NCI-H510A treated with DMSO at 0.1 percent for 48 hours (cell line): ENCODE measurements at regions not wholly inside any gene's neighbourhood (a gene's known extent, or its start where the extent isn't known, plus 50 kb on each side); places are given as distances from the start of the nearest gene placed in this dataset.
A peak's percentile ranks its signal among the peaks of the same experiment; 100 is the strongest.
"Not testable (repeated sequence)": the region's sequence is repeated elsewhere in the genome, so short reads cannot be mapped to it uniquely, and the experiment has no call there.

ENCODE experiments used
- DNase-seq: peaks from one replicate; lab custom pipeline; 2025; lab: John Stamatoyannopoulos, UW

DNA sequence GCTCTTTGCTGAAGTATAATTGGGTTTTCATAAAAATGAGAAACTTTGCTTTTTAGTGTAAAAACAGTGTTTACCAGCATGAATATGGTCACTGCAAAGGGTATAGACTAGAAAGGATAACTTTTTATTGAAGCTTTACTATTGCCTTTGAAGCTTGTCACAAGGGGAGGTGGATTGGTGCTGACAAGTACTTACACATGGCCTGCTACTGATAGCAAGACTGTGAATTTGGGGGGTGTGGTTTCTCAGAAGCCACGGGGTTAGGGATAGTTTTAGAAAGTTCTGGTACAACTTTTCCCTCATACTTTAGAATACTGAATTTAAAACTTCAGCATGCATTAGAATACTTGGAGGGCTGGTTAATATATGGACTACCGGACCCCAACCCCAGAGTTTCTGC, 294.1 kb downstream of the SOCS6 start:
- no peak for DNase-seq

- no peak for DNase-seq
Measured at GRCh38 chr18:70578480-70578879, 289.6 kb downstream of the SOCS6 start.

- no peak for DNase-seq
Measured at GRCh38 chr18:70577023-70577420, 288.2 kb downstream of the SOCS6 start.

GRCh38 chr18:70576276-70577022, 287.6 kb downstream of the SOCS6 start:
- DNase-seq: no peak

GRCh38 chr18:70574951-70575350, 286.1 kb downstream of the SOCS6 start:
- not testable (repeated sequence) for DNase-seq

GRCh38 chr18:70569647-70570046, 280.8 kb downstream of the SOCS6 start:
- not testable (repeated sequence) for DNase-seq

DNA sequence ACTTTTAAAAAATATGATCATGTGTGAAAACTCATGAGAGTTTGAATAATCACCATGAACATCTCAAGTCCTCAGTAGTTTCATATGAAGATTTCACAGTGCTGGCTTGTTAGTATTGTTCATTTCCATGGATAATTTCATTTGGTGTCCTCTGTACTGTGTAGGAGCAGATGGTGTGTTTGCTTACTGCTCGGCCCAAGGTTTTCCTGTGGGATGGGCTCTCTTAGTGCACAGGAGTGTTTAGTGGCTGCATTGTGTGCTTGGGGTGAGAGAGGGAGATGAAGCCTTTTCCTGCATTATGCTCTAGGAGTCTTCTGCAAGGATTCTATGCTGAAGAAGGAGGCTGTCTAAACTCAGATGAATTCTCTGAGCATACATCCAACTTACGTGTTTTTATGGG, 270.6 kb downstream of the SOCS6 start:
- DNase-seq: no peak

GRCh38 chr18:70558371-70558770, 269.5 kb downstream of the SOCS6 start:
- DNase-seq: no peak

DNA sequence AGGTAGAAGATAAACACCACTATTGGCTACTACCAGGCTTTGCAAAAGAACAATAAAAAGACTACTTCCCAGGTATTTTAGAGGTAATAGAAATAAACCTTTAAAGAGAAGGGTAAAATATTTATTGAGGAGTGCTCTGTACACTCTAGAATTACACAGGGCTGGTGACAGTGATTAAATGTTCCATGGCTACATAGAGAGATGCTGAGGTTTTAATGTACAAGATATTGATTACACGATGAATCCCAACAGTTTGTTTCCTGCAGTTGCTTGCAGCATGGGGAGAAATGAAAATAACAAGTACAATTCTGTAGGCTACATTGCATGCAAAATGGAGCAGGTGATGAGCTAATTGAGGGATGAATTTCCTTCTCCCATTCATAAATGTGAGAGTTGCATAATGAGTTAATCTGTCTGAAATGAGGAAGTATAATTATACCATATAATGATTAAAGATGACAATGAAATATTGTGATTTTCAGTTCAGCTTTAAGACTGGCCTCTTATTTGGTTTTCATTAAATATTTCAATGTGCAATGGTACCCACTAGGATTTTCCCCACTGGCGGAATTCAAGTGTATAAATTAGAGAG, 266.1 kb downstream of the SOCS6 start:
- DNase-seq: no peak

DNA sequence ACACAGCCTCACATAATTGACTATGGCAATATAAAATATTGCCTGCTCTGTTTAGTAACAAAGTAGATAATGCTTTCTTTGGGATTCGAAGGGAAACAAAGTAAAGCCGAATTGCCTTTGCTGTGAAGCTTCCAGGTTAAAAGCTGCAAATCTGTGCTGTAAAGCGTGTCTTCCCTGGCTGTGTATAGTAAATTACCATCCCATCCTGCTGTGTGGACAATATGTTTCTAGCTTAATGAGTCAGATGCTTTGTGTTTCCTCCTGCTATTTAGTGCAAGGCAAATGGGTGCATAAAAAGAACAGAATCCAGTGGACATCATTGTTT, 265.1 kb downstream of the SOCS6 start:
- no peak for DNase-seq

DNA sequence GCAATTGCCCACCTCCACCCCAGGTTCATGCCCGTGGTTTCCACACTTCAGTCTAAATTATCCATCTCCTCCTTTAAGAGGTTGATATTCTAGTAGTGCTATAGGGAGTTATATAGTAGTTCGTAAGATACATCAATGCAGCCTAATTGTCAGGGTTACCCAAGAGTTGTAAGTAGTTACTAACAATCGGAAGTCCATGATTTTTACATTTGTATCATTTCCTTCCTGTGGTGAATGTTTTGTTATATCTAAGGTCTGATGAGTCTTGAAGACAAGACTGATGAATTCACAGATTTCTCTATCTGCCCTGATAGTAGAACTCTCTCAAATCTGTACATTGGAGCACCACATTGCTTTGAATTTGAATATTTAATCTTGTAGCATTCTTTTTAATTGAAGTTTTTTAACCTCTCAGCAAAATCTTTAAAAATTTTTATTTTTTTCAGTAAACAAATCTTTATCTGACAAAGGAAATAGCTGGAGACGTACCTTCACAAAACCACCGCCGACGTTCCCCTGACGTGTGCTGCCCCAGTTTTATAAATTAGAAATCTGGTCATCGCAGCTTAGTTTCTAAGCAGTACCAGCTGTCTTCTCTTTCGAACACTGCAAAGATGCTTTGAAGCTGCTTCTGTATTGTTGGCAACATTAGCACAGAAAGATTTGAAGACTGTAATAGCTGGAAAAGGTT, 264.5 kb downstream of the SOCS6 start:
- no peak for DNase-seq

- DNase-seq: no peak
Measured at GRCh38 chr18:70536370-70537062, 247.7 kb downstream of the SOCS6 start.

DNA sequence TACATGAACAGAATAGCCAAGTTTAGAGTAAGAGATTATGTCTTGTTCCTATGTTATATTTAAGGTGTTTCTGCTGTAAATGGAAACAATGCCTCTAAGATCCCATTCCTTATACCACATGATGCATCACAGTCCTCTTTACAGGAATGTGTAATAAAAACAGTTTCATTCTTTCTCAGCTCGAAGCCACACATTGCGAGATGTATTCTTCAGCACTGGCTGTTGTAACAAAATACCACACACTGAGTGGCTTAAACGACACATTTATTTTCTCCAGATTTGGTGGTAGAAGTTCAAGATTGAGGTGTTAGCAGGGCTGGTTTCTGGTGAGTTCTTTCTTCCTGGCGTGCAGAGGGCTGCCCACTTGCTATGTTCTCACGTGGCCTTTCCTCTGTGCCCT, 246.2 kb downstream of the SOCS6 start:
- DNase-seq: no peak

GRCh38 chr18:70525322-70525721, 236.5 kb downstream of the SOCS6 start:
- DNase-seq: not testable (repeated sequence)

- peak; percentile 84 for DNase-seq
Measured at GRCh38 chr18:70523792-70524182, 234.9 kb downstream of the SOCS6 start.

DNA sequence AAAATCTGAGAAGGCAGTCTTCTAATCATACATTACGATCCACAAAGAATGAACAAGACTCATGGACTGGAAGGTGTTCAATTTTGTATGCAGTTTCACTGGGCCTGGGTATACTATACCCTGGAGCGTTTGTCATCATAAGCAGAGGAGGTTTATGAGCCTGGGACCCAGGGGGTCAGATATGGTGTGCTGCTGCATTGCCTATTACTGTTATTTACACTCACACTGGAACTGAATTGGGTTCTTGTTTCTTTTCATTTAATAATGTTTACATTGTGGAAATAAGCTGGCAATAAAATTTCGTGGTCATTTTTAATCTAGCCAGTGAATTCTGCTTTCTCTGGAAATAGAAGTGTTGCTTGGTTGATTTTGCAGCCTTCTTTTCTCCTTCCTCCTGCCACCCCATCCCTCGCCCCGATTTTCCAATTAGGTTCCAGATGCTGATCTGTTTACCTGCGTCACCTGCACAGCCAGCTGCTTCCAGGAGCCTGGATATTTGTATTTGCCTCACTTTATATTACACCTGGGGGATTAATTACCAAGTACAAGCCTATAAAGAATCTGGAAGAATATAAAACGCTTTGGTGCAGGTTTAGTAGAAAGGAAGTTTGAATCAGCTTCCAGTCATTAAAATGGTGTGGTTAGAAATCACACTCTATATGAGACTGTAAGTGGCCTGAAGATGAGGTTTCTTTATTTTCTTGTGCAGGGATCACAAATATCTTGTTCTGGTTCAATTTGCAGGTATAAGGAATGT, 234.4 kb downstream of the SOCS6 start:
- peak; percentile 92 for DNase-seq

DNA sequence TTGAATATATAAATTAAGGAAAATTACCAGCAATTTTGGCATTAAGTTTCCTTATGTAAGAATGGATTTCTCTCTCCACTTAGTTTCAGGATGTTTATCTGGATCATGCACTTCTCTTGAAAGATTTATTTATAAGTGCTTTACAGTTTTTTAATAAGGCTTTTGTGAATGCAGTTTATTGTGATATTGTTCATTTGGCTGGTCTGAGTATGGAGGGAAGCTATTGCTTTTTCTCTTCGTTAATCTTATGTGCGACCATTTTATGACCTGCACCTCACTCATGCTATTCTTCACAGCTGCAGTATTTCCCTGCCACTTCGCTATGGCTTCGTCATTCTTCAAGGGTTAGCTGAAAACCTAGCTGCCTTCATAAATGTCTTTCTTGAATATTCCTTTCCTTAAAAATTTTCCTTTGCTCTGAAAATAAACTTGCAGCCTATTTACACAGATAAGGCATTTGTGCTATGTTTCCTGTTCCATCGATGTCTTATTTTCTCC, 233.4 kb downstream of the SOCS6 start:
- DNase-seq: peak; percentile 22

DNA sequence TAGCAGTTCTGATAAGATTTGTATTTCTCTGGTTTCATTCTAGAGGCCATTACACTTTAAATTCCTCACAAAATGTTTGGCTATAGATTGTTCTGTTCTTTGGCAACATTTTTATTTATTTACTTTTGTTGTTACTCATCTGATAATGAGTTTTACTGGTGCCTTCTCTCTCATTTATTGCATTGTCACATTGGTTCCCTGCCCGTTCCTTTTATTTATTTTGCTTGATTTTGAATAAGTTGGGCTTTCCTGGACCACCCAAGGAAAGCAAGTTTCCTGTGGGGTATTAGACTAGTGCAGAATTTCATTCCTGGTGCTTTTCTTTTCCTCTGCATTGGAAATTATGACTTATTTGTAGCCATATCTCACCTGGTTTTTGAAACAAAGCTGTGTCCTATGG, 232.0 kb downstream of the SOCS6 start:
- no peak for DNase-seq

GRCh38 chr18:70513502-70514171, 224.8 kb downstream of the SOCS6 start:
- DNase-seq: no peak

GRCh38 chr18:70507970-70508369, 219.1 kb downstream of the SOCS6 start:
- no peak for DNase-seq

GRCh38 chr18:70506511-70506910, 217.7 kb downstream of the SOCS6 start:
- DNase-seq: no peak
